ENCODE measurements at regions not wholly inside any gene's neighbourhood (a gene's known extent, or its start where the extent isn't known, plus 50 kb on each side); places are given as distances from the start of the nearest gene placed in this dataset.

DNA sequence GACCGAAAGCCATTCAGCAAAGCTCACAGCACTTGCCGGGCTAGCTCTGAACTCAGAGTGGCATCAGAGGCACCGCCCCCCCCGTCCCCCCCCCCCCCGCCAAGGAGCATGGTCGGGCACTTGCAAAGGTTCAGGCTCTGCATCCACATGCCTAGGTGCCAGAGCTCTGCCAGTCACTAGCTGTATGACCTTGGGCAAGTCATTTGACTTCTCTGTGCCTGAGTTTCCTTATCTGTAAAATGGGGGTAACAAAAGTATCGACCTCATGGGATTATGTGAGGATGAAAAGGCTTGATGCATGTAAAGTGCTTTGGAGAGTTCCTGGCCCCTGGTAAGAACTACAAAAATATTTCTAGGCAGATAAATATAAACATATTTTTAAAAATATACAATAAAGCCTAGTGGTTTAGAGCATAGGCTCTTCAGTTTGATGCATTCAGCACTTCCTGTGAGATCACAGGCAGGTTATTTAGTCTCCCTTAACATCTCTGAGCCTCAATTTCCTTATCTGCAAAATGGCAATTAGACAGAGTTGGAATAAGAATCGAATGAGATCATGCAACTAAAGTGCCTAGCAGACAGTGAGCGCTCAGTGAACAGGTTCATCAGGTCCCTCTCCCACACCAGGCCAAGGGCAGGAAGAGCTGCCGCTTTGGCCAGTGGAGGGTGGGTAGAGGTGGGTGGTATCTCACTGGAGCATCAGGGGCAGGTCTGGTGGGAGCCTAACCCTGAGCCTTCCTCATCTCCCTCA is 117.2 kb downstream of the CYLD start:
- no peak overlapping the region for H3K4me3 Mint-ChIP-seq (ENCODE audit: unreplicated experiment)
- peaks cover 20% of the 10 kb centered on the region for H3K4me1 Mint-ChIP-seq (ENCODE audit: insufficient read depth, unreplicated experiment)
- BruUV-seq (replicated peaks): no TSS peak
- DNase-seq (ENCODE audit: unreplicated experiment): no peak
- ChIA-PET POLR2A (no interaction called here), CTCF (no interaction called here)
- TF ChIP-seq, protein P1, sequence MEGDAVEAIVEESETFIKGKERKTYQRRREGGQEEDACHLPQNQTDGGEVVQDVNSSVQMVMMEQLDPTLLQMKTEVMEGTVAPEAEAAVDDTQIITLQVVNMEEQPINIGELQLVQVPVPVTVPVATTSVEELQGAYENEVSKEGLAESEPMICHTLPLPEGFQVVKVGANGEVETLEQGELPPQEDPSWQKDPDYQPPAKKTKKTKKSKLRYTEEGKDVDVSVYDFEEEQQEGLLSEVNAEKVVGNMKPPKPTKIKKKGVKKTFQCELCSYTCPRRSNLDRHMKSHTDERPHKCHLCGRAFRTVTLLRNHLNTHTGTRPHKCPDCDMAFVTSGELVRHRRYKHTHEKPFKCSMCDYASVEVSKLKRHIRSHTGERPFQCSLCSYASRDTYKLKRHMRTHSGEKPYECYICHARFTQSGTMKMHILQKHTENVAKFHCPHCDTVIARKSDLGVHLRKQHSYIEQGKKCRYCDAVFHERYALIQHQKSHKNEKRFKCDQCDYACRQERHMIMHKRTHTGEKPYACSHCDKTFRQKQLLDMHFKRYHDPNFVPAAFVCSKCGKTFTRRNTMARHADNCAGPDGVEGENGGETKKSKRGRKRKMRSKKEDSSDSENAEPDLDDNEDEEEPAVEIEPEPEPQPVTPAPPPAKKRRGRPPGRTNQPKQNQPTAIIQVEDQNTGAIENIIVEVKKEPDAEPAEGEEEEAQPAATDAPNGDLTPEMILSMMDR (IDR thresholded peaks at IDR 0.05; ENCODE audit: unreplicated experiment): no peak
- H3K9me3 Mint-ChIP-seq (ENCODE audit: unreplicated experiment): no peaks in the 10 kb centered on the region
- intact Hi-C loops (cut with micrococcal nuclease): no loop called here
- H3K27me3 Mint-ChIP-seq (ENCODE audit: insufficient read depth, unreplicated experiment): no peaks in the 10 kb centered on the region
- no peak overlapping the region for H3K27ac Mint-ChIP-seq (ENCODE audit: low read depth, unreplicated experiment)
- H3K36me3 Mint-ChIP-seq (ENCODE audit: insufficient read depth, unreplicated experiment): no peaks in the 10 kb centered on the region

- no peak for DNase-seq (ENCODE audit: unreplicated experiment)
- Mint-ChIP-seq H3K4me3 (ENCODE audit: unreplicated experiment) (no peak overlapping the region), H3K36me3 (ENCODE audit: insufficient read depth, unreplicated experiment) (no peaks in the 10 kb centered on the region), H3K4me1 (ENCODE audit: insufficient read depth, unreplicated experiment) (peaks cover 15% of the 10 kb centered on the region), H3K9me3 (ENCODE audit: unreplicated experiment) (no peaks in the 10 kb centered on the region), H3K27ac (ENCODE audit: low read depth, unreplicated experiment) (no peak overlapping the region), H3K27me3 (ENCODE audit: insufficient read depth, unreplicated experiment) (no peaks in the 10 kb centered on the region)
- no TSS peak for BruUV-seq (replicated peaks)
- intact Hi-C loops (cut with micrococcal nuclease): no loop called here
- ChIA-PET CTCF (no interaction called here), POLR2A (no interaction called here)
- TF ChIP-seq, protein P1 (IDR thresholded peaks at IDR 0.05; ENCODE audit: unreplicated experiment): no peak
Measured at GRCh38 chr16:50858376-50858775, 116.5 kb downstream of the CYLD start.

DNA sequence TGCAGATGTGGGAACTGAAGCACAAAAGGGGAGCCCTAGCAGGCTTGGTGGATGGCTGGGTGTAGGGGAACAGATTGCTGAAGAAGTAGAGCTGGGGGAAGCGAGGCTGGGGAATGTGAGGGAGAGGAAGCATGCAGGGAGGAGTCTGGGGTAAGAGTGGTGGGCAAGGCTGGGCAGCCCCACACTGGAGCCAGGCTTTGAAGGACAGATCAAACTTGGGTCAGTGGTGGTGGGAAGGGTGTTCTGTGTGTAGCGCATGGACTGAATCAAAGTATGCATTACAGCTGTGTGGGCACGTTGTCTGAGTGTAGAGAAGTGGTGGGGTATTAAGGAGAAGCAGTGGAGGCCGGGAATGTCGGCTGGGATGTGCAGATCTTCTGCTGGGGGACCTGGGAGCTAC is 116.0 kb downstream of the CYLD start:
- Mint-ChIP-seq H3K27ac (ENCODE audit: low read depth, unreplicated experiment) (no peak overlapping the region), H3K36me3 (ENCODE audit: insufficient read depth, unreplicated experiment) (no peaks in the 10 kb centered on the region), H3K27me3 (ENCODE audit: insufficient read depth, unreplicated experiment) (no peaks in the 10 kb centered on the region), H3K9me3 (ENCODE audit: unreplicated experiment) (no peaks in the 10 kb centered on the region), H3K4me3 (ENCODE audit: unreplicated experiment) (no peak overlapping the region), H3K4me1 (ENCODE audit: insufficient read depth, unreplicated experiment) (peaks cover 14% of the 10 kb centered on the region)
- intact Hi-C loops (cut with micrococcal nuclease): no loop called here
- CTCF ChIA-PET: interaction anchor here (0.7 kb wide), 1 partner anchor 47 kb away, joined by 4 read pairs; no protein-coding TSS in a partner anchor
- POLR2A ChIA-PET: interaction anchor here (0.7 kb wide), 1 partner anchor 7 kb away, joined by 3 read pairs; no protein-coding TSS in a partner anchor
- BruUV-seq (replicated peaks): no TSS peak
- TF ChIP-seq, protein P1 (IDR thresholded peaks at IDR 0.05; ENCODE audit: unreplicated experiment): no peak
- no peak for DNase-seq (ENCODE audit: unreplicated experiment)

DNA sequence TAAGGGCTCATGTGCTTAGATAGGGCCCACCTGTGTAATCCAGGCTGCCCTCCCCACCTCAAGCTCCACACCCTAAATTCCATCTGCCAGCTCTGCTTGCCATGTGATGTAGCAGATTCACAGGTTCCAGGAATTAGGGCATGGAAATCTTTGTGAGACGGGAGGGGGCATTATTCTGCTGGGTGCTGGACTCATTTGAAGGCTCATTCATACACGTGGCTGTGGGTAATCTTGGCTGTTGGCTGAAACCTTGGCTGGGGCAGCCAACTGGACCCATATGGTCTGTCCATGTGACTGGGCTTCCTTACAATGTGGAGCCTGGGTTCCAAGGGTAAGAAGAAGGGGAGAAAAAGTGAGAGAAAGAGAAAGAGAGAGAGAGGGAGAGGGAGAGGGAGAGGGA is 115.1 kb downstream of the CYLD start:
- H3K27me3 Mint-ChIP-seq (ENCODE audit: insufficient read depth, unreplicated experiment): no peaks in the 10 kb centered on the region
- no peak for DNase-seq (ENCODE audit: unreplicated experiment)
- H3K9me3 Mint-ChIP-seq (ENCODE audit: unreplicated experiment): no peaks in the 10 kb centered on the region
- TF ChIP-seq, protein P1 (IDR thresholded peaks at IDR 0.05; ENCODE audit: unreplicated experiment): no peak
- intact Hi-C loops (cut with micrococcal nuclease): no loop called here
- POLR2A ChIA-PET: no interaction called here
- no peaks in the 10 kb centered on the region for H3K36me3 Mint-ChIP-seq (ENCODE audit: insufficient read depth, unreplicated experiment)
- no TSS peak for BruUV-seq (replicated peaks)
- CTCF ChIA-PET: no interaction called here
- H3K4me3 Mint-ChIP-seq (ENCODE audit: unreplicated experiment): no peak overlapping the region
- peaks cover 6% of the 10 kb centered on the region for H3K4me1 Mint-ChIP-seq (ENCODE audit: insufficient read depth, unreplicated experiment)
- no peak overlapping the region for H3K27ac Mint-ChIP-seq (ENCODE audit: low read depth, unreplicated experiment)

Data from MCF 10A (cell line).